WERI-Rb-1 (cell line): ENCODE measurements at regions not wholly inside any gene's neighbourhood (a gene's known extent, or its start where the extent isn't known, plus 50 kb on each side); places are given as distances from the start of the nearest gene placed in this dataset.

Source experiments
- DNase-seq: peaks from one replicate; pipeline ENCODE4 v3.0.0-alpha.2; 2020
- H3K27ac ChIP-seq: fragments of 250-450 bp; sonication (Bioruptor Pico); 2 replicates; pipeline ENCODE4 v1.5.1; 2020; ENCODE audit warnings: mild to moderate bottlenecking, moderate library complexity
- H3K27me3 ChIP-seq: fragments of 250-450 bp; sonication (Bioruptor Pico); 2 replicates; pipeline ENCODE4 v1.5.1; 2021; ENCODE audit warnings: mild to moderate bottlenecking, low read depth, moderate library complexity; ENCODE audit not compliant: insufficient read depth, severe bottlenecking
- H3K36me3 ChIP-seq: fragments of 250-450 bp; sonication (Bioruptor Pico); 2 replicates; pipeline ENCODE4 v1.5.1; 2020; ENCODE audit warnings: mild to moderate bottlenecking, moderate library complexity
- H3K4me3 ChIP-seq: 2 replicates; pipeline ENCODE4 v1.5.1; 2011; ENCODE audit warnings: low read depth, mild to moderate bottlenecking, control low read depth, low read length
- H3K9me3 ChIP-seq: fragments of 250-450 bp; sonication (Bioruptor Pico); 2 replicates; pipeline ENCODE4 v1.5.1; 2021; ENCODE audit warnings: mild to moderate bottlenecking, moderate library complexity; ENCODE audit not compliant: severe bottlenecking
- TF ChIP-seq, protein P1 (sequence below): IDR thresholded peaks from 2 replicates; pipeline ENCODE4 v1.5.1; 2011; ENCODE audit warnings: low read depth, mild to moderate bottlenecking, control low read depth, inconsistent platforms, low read length

DNA sequence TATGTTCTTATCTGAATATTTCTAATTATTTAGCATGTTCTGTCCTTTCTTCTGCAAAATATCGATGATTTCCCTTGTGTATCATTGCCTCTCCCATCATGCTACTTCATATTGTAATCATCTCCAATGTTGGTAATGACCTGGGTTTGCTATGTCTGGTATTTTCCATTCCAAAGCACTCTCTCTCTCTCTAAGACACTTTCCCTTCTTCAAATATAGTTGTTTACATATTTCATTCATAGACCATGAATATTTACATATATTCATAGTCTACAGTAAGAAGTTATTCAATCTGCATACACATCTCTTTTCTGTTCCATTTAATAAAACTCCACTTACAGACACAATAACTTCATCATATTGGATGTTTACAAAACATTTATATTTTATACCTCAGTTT lies 1516.5 kb upstream of the FLRT2 start:
- Histone ChIP-seq H3K4me3 (no peak overlapping the region), H3K27ac (no peak overlapping the region), H3K36me3 (no peaks in the 10 kb centered on the region), H3K9me3 (no peaks in the 10 kb centered on the region), H3K27me3 (no peaks in the 10 kb centered on the region)
- TF ChIP-seq, protein P1, sequence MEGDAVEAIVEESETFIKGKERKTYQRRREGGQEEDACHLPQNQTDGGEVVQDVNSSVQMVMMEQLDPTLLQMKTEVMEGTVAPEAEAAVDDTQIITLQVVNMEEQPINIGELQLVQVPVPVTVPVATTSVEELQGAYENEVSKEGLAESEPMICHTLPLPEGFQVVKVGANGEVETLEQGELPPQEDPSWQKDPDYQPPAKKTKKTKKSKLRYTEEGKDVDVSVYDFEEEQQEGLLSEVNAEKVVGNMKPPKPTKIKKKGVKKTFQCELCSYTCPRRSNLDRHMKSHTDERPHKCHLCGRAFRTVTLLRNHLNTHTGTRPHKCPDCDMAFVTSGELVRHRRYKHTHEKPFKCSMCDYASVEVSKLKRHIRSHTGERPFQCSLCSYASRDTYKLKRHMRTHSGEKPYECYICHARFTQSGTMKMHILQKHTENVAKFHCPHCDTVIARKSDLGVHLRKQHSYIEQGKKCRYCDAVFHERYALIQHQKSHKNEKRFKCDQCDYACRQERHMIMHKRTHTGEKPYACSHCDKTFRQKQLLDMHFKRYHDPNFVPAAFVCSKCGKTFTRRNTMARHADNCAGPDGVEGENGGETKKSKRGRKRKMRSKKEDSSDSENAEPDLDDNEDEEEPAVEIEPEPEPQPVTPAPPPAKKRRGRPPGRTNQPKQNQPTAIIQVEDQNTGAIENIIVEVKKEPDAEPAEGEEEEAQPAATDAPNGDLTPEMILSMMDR = no peak
- no peak for DNase-seq

GRCh38 chr14:84017495-84017894 lies 1512.4 kb upstream of the FLRT2 start:
- H3K27me3 ChIP-seq = no peaks in the 10 kb centered on the region
- DNase-seq = no peak
- TF ChIP-seq, protein P1 = no peak
- no peak overlapping the region for H3K27ac ChIP-seq
- no peaks in the 10 kb centered on the region for H3K9me3 ChIP-seq
- no peak overlapping the region for H3K4me3 ChIP-seq
- H3K36me3 ChIP-seq = no peaks in the 10 kb centered on the region

DNA sequence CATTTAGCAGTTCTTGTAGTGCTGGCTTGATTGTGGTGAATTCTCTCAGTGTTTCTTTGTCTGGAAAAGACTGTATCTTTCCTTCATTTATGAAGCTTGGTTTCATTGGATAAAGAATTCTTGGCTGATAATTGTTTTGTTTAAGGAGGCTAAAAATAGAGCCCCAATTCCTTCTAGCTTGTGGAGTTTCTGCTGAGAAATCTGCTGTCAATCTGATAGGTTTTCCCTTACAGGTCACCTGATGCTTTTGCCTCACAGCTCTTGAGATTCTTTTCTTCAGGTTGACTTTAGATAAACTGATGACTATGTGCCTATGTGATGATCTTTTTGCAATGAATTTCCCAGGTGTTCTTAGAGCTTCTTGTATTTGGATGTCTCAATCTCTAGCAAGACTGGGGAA lies 1508.5 kb upstream of the FLRT2 start:
- DNase-seq = no peak
- H3K4me3 ChIP-seq = no peak overlapping the region
- H3K9me3 ChIP-seq = no peaks in the 10 kb centered on the region
- TF ChIP-seq, protein P1 = no peak
- no peak overlapping the region for H3K27ac ChIP-seq
- H3K27me3 ChIP-seq = no peaks in the 10 kb centered on the region
- no peaks in the 10 kb centered on the region for H3K36me3 ChIP-seq

DNA sequence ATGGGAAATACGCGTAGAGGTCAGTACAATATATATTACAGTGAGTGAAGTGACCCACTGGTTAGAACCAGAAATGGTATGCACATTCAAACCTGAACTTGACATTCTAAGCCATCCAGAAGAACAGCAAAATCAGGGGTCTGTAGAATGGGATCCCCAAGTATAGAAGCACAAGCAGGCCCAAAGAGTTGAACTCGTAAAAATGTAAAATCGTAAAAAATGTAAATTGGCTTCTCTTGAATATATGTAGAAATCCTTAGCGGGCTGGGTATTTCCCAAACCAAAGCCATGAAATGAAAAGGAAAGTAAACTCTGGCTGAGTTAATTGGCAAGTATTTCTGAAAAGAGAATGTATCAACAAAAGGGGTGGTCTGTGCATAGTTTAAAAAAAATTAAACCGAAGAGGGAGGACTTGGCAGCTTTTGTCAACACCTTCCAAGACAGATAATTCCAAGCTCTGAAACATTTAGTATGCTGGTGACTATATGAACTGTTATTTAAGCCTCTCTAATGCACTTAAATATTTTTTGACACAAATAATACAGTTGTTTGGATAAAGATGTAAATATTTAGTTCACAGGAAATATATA lies 1505.6 kb upstream of the FLRT2 start:
- Histone ChIP-seq H3K9me3 (no peaks in the 10 kb centered on the region), H3K27me3 (no peaks in the 10 kb centered on the region), H3K27ac (no peak overlapping the region), H3K4me3 (no peak overlapping the region), H3K36me3 (no peaks in the 10 kb centered on the region)
- no peak for DNase-seq
- TF ChIP-seq, protein P1 = no peak

DNA sequence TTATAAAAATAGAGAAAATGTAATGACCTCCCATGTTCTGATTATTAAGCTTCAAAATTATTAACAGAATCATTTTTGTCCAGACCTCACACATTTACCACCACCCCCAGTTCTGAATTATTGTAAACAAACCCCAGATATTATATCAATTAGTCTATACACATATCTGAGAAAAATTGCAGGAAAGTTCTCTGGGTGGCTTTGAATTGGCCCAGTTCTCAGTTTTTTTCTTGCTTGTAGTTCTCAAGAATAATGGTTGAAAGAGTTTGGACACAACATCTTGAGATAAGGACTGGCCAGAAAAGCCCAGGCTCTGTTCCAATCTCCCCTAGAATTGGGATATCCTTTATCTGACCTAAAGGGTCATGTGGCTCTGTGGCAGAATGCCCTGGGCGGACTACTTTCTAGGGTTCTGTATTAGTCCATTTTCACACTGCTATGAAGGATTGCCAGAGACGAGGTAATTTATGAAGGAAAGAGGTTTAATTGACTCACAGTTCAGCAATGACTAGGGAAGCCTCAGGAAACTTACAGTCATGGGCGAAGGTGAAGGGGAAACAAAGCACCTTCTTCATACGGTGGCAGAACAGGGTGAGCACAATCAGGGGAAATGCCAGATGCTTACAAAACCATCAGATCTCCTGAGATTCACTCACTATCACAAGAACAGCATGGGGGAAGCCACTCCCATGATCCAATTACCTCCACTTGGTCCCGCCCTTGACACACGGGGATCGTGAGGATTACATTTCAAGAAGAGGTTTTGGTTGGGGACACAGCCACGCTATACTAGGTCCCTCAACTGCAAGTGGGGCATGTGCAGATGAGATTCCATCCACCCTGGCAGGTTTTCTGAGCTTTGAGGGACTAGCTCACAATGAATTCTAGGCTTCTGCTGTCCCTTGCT lies 1504.6 kb upstream of the FLRT2 start:
- DNase-seq = no peak
- H3K27ac ChIP-seq = no peak overlapping the region

More for the DNA sequence above, 1504.6 kb upstream of the FLRT2 start:
- Histone ChIP-seq H3K9me3 (no peaks in the 10 kb centered on the region), H3K27me3 (no peaks in the 10 kb centered on the region), H3K4me3 (no peak overlapping the region), H3K36me3 (no peaks in the 10 kb centered on the region)
- TF ChIP-seq, protein P1 = no peak
